NCI-H1417 treated with DMSO at 0.1 percent for 48 hours (cell line): ENCODE measurements at regions not wholly inside any gene's neighbourhood (a gene's known extent, or its start where the extent isn't known, plus 50 kb on each side); places are given as distances from the start of the nearest gene placed in this dataset.
"Not testable (repeated sequence)": the region's sequence is repeated elsewhere in the genome, so short reads cannot be mapped to it uniquely, and the experiment has no call there.

Source experiments
- DNase-seq: peaks from one replicate; lab custom pipeline; 2025; lab: John Stamatoyannopoulos, UW

DNA sequence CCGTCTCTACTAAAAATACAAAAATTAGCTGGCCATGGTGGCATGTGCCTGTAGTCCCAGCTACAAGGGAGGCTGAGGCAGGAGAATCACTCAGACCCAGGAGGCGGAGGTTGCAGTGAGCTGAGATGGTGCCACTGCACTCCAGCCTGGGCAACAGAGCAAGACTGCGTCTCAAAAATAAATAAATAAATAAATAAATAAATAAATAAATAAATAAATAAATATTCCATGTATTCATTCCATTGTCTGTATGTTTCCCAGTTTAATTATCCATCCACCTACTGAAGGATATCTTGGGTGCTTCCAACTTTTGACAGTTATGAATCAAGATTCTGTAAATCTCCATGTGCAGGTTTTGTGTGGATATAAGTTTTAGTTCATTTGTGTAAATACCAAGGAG, 397.4 kb upstream of the SLC35B3 start:
- not testable (repeated sequence) for DNase-seq

- DNase-seq = no peak
Observed at GRCh38 chr6:8831366-8832152, 396.2 kb upstream of the SLC35B3 start.

GRCh38 chr6:8830794-8831193, 395.4 kb upstream of the SLC35B3 start:
- no peak for DNase-seq

DNA sequence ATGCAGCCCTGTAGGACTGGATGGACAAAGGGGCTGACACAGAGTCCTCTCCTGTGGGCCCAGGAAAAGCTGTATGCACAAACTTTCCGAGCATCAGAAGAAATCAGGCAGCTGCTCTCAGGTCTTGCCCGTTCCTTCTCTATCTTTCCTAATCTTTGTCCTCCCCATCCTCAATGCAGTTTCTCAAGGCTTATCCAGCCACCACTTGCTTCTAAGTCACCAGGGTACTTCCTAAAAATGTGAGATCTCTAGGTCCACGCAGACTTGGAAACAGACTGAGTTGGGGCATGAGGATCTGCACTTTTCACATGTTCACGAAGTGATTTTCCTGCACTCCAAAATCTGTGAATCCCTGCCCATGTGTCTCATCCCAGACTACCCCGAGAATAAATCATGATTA, 394.5 kb upstream of the SLC35B3 start:
- no peak for DNase-seq

DNA sequence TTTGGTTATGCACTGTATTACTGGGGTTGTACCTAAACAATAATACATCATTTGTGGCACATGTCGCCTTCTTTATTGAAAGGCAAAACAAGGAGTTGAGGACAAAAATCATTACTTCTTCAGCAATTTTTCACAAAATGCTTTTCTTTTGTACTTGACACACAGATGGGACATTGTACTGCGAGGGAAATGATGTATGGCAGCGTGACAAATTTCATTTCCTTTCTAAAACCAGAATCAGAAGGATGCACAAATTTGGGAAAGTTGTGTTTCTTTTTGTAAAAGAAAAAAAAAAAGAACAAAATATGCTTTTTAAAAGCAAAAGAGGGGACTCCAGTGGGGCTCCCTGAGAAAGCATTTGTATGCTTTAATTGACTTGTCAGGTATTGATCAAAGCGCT, 394.0 kb upstream of the SLC35B3 start:
- DNase-seq = no peak

DNA sequence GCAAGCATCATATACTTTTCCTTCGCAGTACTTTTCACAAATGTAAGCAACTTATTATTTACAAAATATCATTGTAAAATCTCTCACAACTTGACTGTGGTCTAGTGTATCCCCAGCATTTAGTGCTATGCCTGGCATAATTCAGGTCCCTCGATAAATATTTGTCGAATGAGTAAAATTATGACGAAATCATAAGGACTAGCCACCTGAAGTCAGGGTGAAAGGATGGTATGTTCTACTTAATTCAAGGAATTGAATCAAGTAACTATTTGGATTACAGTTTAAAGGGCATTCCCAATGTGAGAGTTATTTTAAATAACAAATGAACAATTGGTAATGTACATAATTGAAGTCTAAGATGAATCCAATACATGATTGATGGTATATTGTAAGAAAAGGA, 393.0 kb upstream of the SLC35B3 start:
- no peak for DNase-seq

GRCh38 chr6:8825726-8826125, 390.4 kb upstream of the SLC35B3 start:
- no peak for DNase-seq

GRCh38 chr6:8821981-8822381, 386.6 kb upstream of the SLC35B3 start:
- DNase-seq = no peak

GRCh38 chr6:8820313-8820712, 385.0 kb upstream of the SLC35B3 start:
- DNase-seq = no peak

- no peak for DNase-seq
Observed at GRCh38 chr6:8819446-8819845, 384.1 kb upstream of the SLC35B3 start.

DNA sequence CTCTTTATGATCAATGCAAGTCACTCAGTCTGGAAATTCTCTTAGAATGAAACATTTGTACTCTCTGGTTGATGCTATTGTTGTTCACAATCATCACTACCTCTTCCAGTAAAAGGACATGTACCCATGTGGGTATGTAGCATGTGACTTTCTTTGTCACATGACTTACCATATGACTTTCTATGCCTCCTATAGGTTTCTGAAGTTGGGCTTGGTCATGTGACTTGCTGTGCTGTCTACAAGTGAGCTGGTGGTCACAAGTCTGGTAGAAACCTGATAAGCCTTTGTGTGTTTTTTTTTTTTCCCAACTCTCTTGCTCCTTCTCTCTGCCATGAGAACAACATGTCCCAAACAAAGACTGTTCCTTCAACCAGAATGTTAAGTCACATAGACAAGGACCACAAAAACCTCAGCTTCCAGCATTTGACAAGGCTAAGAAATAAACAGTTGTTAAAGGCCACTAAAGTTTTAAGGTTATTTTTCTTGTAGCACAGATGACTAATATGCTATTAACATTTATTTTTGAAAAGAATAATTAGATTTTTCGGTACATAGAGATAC, 379.2 kb upstream of the SLC35B3 start:
- no peak for DNase-seq

DNA sequence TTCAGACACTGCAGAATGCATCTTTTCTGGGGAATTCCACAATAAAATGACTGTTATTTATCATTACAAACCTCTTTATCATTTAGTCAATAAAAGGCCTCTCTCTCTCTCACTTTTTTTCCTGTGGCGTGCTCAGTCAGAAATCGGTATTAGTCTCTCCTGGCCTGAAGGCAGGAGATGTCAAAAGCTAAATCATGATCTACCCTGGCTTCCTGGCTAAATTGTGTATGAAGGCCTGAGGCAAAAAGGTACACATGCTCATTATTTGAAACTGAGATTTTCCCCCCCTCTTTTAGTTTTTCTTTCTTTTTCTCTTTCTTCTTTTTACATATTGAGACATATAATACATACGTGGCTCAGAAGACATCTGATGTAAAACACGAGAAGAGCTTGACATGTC, 375.0 kb upstream of the SLC35B3 start:
- DNase-seq = no peak

DNA sequence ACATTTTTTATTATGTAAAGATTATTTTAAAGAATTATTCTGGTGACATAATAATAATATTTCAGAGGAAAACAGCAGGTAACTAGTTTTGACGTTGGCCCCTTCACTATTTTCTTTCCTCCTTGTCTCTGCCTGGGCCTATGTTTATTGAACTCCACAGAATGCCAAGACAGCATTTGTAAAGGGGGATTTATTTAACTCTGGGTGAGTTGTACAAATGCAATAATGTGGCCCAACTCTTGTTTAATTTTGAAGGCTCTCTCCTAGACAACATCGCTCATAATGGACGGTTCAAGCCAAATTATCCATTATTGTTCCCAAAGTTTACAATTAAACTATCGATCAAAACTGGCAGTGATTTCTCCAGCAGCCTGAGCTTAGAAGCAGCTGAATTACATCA, 374.3 kb upstream of the SLC35B3 start:
- no peak for DNase-seq

DNA sequence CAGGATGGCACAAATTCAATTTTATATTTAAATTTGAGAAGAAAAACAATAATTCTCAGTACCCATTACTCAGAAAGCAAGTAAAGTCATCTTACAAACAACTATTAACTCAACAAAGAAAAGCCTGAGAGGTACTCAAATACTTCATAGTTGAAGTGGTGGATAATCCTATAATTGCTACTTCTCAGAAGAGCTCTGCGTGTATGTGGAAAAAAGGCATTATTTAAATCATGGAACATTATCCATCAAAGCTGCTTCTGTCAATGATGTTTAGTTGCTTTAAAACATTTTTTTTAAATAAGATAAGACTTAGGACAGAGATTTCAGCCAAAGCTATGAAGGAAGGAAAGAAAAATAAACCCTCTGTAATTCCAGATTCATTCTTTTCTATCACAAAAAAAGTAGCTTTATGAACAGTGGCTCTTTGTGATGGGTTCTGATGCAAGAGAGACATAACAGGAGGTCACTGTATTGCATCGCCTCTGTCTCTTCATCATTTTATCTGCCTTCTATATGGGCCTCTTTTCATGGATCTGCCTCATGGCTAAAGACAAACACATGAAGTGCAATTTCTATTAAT, 367.9 kb upstream of the SLC35B3 start:
- DNase-seq = no peak

DNA sequence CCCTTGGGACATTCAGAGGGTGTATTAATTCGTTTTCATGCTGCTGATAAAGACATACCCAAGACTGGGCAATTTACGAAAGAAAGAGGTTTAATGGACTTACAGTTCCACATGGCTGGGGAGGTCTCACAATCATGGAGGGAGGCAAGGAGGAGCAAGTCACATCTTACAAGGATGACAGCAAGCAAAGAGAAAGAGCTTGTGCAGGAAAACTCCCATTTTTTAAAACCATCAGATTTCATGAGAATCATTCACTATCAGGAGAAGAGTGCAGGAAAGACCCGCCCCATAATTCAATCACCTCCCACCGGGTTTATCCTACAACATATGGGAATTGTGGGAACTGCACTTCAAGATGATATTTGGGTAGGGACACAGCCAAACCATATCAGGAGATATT, 367.1 kb upstream of the SLC35B3 start:
- DNase-seq = not testable (repeated sequence)

- DNase-seq = no peak
Observed at GRCh38 chr6:8794420-8794819, 359.1 kb upstream of the SLC35B3 start.

GRCh38 chr6:8789878-8790277, 354.5 kb upstream of the SLC35B3 start:
- DNase-seq = no peak

- no peak for DNase-seq
Observed at GRCh38 chr6:8785223-8785622, 349.9 kb upstream of the SLC35B3 start.

DNA sequence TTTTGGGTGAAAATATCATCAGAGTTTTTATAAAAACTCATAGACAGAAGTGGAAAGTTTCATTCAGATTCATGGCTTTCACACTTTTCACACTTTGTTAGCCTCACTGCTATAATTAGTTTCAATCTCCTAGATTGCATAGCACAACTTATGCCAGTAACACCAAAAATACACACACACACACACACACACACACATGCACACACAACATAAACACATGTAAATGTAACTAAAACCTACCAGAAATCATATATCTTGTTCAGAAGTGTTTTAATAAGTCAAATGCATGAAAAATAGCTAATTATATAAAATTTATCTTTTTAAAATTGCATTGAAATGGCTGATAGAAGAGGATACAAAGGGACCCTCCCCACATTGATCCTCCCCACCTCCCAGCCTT, 347.8 kb upstream of the SLC35B3 start:
- DNase-seq = no peak

- no peak for DNase-seq
Observed at GRCh38 chr6:8780653-8781052, 345.3 kb upstream of the SLC35B3 start.

- no peak for DNase-seq
Observed at GRCh38 chr6:8764733-8765132, 329.4 kb upstream of the SLC35B3 start.

GRCh38 chr6:8760951-8761350, 325.6 kb upstream of the SLC35B3 start:
- no peak for DNase-seq

- DNase-seq = no peak
Observed at GRCh38 chr6:8758412-8758811, 323.1 kb upstream of the SLC35B3 start.

DNA sequence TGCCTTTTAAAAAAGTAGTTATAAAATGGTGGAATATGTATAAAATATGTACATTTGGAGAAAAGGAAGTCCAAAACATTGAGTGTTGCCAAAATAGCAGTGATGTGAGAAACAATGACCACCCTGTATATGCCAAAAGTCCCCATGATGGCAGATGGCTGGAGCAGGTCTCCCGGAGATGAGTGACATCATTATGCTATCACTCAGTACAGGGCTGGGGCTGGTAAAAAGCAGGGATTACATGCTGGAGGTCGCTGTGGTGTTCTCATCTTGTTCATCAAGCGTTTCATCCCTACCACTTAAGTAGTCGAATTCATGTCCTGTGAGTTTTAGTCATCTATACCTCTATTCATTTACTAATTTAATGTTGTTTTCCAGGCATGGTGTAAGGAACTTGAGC, 315.3 kb upstream of the SLC35B3 start:
- no peak for DNase-seq
